GM12878 (cell line): ENCODE measurements at regions not wholly inside any gene's neighbourhood (a gene's known extent, or its start where the extent isn't known, plus 50 kb on each side); places are given as distances from the start of the nearest gene placed in this dataset.

Experiments used
- ATAC-seq: fragments of 200-7000 bp; cut with Tn5 transposase; 3 replicates; pipeline ENCODE4 v1.9.1; 2020; ENCODE audit warnings: mild to moderate bottlenecking, moderate library complexity
- BruUV-seq: library from RNA; stranded (reverse); fragments of 400-500 nt; replicated peaks from 2 replicates; lab custom pipeline; 2021; lab: Mats Ljungman, UMichigan
- CTCF ChIA-PET: fragments of 300-600 bp; sonication (Branson Sonifier 250); formaldehyde crosslinking; extraction: SDS; loops from one replicate; lab custom pipeline; 2021; ENCODE audit warnings: inconsistent platforms; lab: Yijun Ruan, JAX
- POLR2A ChIA-PET: fragments of 350-600 bp; formaldehyde crosslinking; extraction: SDS; loops from one replicate; lab custom pipeline; 2021; ENCODE audit warnings: inconsistent platforms; lab: Charles Lee
- RAD21 ChIA-PET: fragments of 300-600 bp; sonication (Branson Sonifier 250); formaldehyde crosslinking; loops from one replicate; lab custom pipeline; 2023; ENCODE audit warnings: antibody characterized with exemption; ENCODE audit not compliant: unreplicated experiment; lab: Charles Lee
- SMC1A ChIA-PET: fragments of 300-600 bp; sonication (Branson Sonifier 250); formaldehyde crosslinking; loops from one replicate; lab custom pipeline; 2023; ENCODE audit not compliant: unreplicated experiment, uncharacterized antibody; lab: Charles Lee
- DNase-seq: peaks from one replicate; pipeline ENCODE4 v3.0.0-alpha.2; 2011; ENCODE audit warnings: low read depth, low spot score
- FAIRE-seq: peaks from 3 replicates; lab custom pipeline; 2011; peaks lifted over from hg19 to GRCh38; lab: Jason Lieb, UNC
- H2AFZ ChIP-seq: 2 replicates; pipeline ENCODE4 v1.6.0; 2011; ENCODE audit warnings: low read depth, low read length, control low read depth; ENCODE audit not compliant: control insufficient read depth
- H3K27ac ChIP-seq: 2 replicates; pipeline ENCODE4 v1.5.1; 2011; ENCODE audit warnings: control low read depth; ENCODE audit not compliant: control insufficient read depth, insufficient read depth
- H3K27me3 ChIP-seq, 2 experiments: replicated peaks in 1 of 2; 2 replicates each; pipeline versions ENCODE4 v1.6.0 to v1.6.1; 2011; ENCODE audit warnings: low read length in 1 of 2; ENCODE audit not compliant: control insufficient read depth in 2 of 2, insufficient read depth in 2 of 2
- H3K36me3 ChIP-seq, 2 experiments: 2 replicates each; pipeline ENCODE4 v1.5.1; 2011; ENCODE audit warnings: low read length in 1 of 2; ENCODE audit not compliant: control insufficient read depth in 2 of 2, insufficient read depth in 2 of 2
- H3K4me1 ChIP-seq: 2 replicates; pipeline ENCODE4 v1.6.1; 2011; ENCODE audit warnings: mild to moderate bottlenecking, low read length, moderate library complexity, mixed read lengths; ENCODE audit not compliant: control insufficient read depth, insufficient read depth
- H3K4me2 ChIP-seq: 2 replicates; pipeline ENCODE4 v1.6.0; 2011; ENCODE audit warnings: control low read depth; ENCODE audit not compliant: control insufficient read depth, insufficient read depth
- H3K4me3 ChIP-seq: fragments of 200-600 bp; sonication (generic); 2 replicates; pipeline ENCODE4 v1.5.1; 2016
- H3K79me2 ChIP-seq: 2 replicates; pipeline ENCODE4 v1.6.0; 2011; ENCODE audit warnings: low read length; ENCODE audit not compliant: control insufficient read depth, insufficient read depth
- H3K9ac ChIP-seq: 2 replicates; pipeline ENCODE4 v1.8.0; 2011; ENCODE audit warnings: low read length, control low read depth, mixed read lengths; ENCODE audit not compliant: control insufficient read depth, insufficient read depth
- H3K9me3 ChIP-seq: replicated peaks from 3 replicates; pipeline ENCODE4 v1.5.1; 2011; ENCODE audit warnings: mild to moderate bottlenecking, low read length; ENCODE audit not compliant: control insufficient read depth, insufficient read depth
- H4K20me1 ChIP-seq: 2 replicates; pipeline ENCODE4 v1.6.0; 2011; ENCODE audit not compliant: control insufficient read depth, insufficient read depth
- CHD1 ChIP-seq: IDR thresholded peaks from 2 replicates; pipeline ENCODE4 v1.6.1; 2012; ENCODE audit warnings: low read depth, low read length, improper control_type of control experiment
- EP300 ChIP-seq, 2 experiments: fragments of 150-350 bp in 1 of 2; IDR thresholded peaks; 2 replicates each; pipeline ENCODE4 v1.6.1; 2011 to 2012; ENCODE audit warnings: low read depth in 2 of 2, low read length in 2 of 2, borderline replicate concordance in 1 of 2, improper control_type of control experiment in 1 of 2, inconsistent platforms in 1 of 2; ENCODE audit not compliant: control insufficient read depth in 1 of 2
- FOS ChIP-seq: IDR thresholded peaks from 3 replicates; pipeline ENCODE4 v1.6.1; 2011; ENCODE audit warnings: borderline replicate concordance; ENCODE audit not compliant: insufficient read length; ENCODE audit errors: extremely low read depth
- JUNB ChIP-seq: IDR thresholded peaks from 2 replicates; pipeline ENCODE4 v1.6.1; 2016; ENCODE audit warnings: antibody characterized with exemption, mild to moderate bottlenecking
- JUND ChIP-seq: IDR thresholded peaks from 2 replicates; pipeline ENCODE4 v1.6.1; 2012; ENCODE audit warnings: low read depth, mild to moderate bottlenecking, low read length, improper control_type of control experiment, moderate library complexity
- MTA3 ChIP-seq: IDR thresholded peaks from 2 replicates; pipeline ENCODE4 v1.6.1; 2012; ENCODE audit warnings: low read length, inconsistent platforms, borderline replicate concordance
- MYB ChIP-seq: fragments of 150-350 bp; IDR thresholded peaks from 2 replicates; pipeline ENCODE4 v1.6.1; 2014; ENCODE audit warnings: mild to moderate bottlenecking, low read depth, low read length, borderline replicate concordance
- SMARCA5 ChIP-seq: fragments of 450-650 bp; IDR thresholded peaks from 2 replicates; pipeline ENCODE4 v1.6.1; 2017; ENCODE audit warnings: mild to moderate bottlenecking
- SP1 ChIP-seq: IDR thresholded peaks from one replicate; pipeline ENCODE4 v1.6.1; 2011; ENCODE audit warnings: low read depth, low read length
- SPI1 ChIP-seq: IDR thresholded peaks from 2 replicates; pipeline ENCODE4 v1.6.1; 2011; ENCODE audit warnings: low read depth, mild to moderate bottlenecking, low read length, moderate library complexity, borderline replicate concordance; ENCODE audit not compliant: insufficient read depth
- TCF12 ChIP-seq: IDR thresholded peaks from 2 replicates; pipeline ENCODE4 v1.6.1; 2011; ENCODE audit warnings: low read depth, mild to moderate bottlenecking, low read length
- TCF3 ChIP-seq: IDR thresholded peaks from 2 replicates; pipeline ENCODE4 v1.6.1; 2012; ENCODE audit warnings: low read depth, mild to moderate bottlenecking, low read length, borderline replicate concordance; ENCODE audit not compliant: insufficient read depth
- ZZZ3 ChIP-seq: IDR thresholded peaks from 2 replicates; pipeline ENCODE4 v1.6.1; 2011; ENCODE audit warnings: low read depth; ENCODE audit not compliant: control insufficient read depth, insufficient read length
- WGBS: methylation state at CpG from one replicate; pipeline ENCODE4 v1.1.6; 2016; ENCODE audit warnings: low lambda C conversion rate; ENCODE audit not compliant: insufficient replicate concordance, insufficient coverage; ENCODE audit errors: missing lambda C conversion rate; 5-methylcytosine and 5-hydroxymethylcytosine counted together
- in situ Hi-C: fragments of 300-500 bp; cut with MboI; formaldehyde crosslinking; loops from 9 replicates; pipeline ENCODE4 v1.14.3; 2018; ENCODE audit warnings: mixed read lengths
- intact Hi-C: fragments of 100-400 bp; cut with micrococcal nuclease; formaldehyde crosslinking; loops from one replicate; pipeline ENCODE4 v1.14.2; 2022; ENCODE audit not compliant: unreplicated experiment
- TF ChIP-seq, protein P1 (sequence below): IDR thresholded peaks from 2 replicates; pipeline ENCODE4 v1.6.1; 2012; ENCODE audit warnings: low read depth, low read length, improper control_type of control experiment
- TF ChIP-seq, protein P2 (sequence below): IDR thresholded peaks from 2 replicates; pipeline ENCODE4 v1.6.1; 2012; ENCODE audit warnings: low read depth, low read length, improper control_type of control experiment

DNA sequence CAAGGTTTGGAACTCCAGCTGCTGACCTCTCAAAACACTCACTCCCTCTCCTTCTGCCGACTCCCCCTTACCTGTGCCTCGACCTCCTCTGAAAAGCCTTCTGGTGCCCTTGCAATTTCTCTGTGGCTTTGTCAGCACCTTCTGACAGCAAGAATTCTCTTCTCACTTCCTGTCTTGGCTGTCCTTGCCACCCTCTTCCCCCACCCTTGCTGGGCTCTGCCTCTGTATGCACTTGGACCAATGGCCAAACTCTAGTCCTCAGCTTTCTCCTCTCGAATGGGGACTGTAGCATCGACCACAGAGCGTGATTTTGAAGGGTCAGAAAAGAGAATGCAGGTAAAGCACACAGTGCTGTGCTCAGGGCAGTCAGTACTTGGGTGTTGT is 99.0 kb downstream of the HS1BP3 start:
- WGBS = 59% methylated on average over 5 of the region's 5 CpGs
- intact Hi-C loops (no loop called here), in situ Hi-C loops (no loop called here)
- no peak for FAIRE-seq
- CTCF ChIA-PET = no interaction called here
- Histone ChIP-seq H3K9me3 (no peaks in the 10 kb centered on the region), H3K79me2 (no peaks in the 10 kb centered on the region), H3K4me1 (peaks cover 3% of the 10 kb centered on the region; the same call in 1 of the 2 replicates), H3K36me3 (no peaks in the 10 kb centered on the region), H3K27ac (no peak overlapping the region), H3K27me3 (no peaks in the 10 kb centered on the region), H4K20me1 (no peaks in the 10 kb centered on the region), H3K4me2 (no peak overlapping the region), H3K4me3 (no peak overlapping the region), H2AFZ (no peak overlapping the region), H3K9ac (no peak overlapping the region)
- POLR2A ChIA-PET = interaction anchor here (0.9 kb wide), 1 partner anchor 26 kb away, joined by 3 read pairs; no protein-coding TSS in a partner anchor
- SMC1A ChIA-PET = no interaction called here
- RAD21 ChIA-PET = interaction anchor here (1.0 to 1.6 kb wide), 2 partner anchors 26 to 44 kb away, joined by 3 to 5 read pairs; no protein-coding TSS in a partner anchor
- TF ChIP-seq MYB (no peak), SPI1 (peak; percentile 35; the same call in 1 of the 2 replicates)
- no peak for DNase-seq
- no TSS peak for BruUV-seq
- ATAC-seq = peak; percentile 68

DNA sequence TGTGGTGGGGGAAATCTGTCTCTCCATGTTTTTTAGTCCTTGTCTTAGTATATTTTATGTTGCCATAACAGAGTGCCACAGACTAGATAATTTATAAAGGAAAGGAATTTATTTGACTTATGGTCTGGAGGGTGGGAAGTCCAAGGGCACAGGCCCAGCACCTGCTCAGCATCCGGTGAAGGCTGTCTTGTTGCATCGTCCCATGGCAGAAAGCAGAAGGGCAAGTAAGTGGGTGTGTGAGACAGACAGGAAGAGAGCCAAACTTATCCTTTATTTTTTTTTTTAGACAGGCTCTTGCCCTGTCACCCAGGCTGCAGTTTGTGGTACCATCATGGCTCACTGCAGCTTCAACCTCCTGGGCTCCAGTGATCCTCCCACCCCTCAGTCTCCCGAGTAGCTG is 98.1 kb downstream of the HS1BP3 start:
- DNase-seq = no peak
- ChIA-PET RAD21 (interaction anchor here (2.5 kb wide), 1 partner anchor 43 kb away, joined by 7 read pairs; no protein-coding TSS in a partner anchor), SMC1A (no interaction called here), POLR2A (no interaction called here), CTCF (no interaction called here)
- in situ Hi-C loops (no loop called here), intact Hi-C loops (no loop called here)
- H4K20me1 ChIP-seq = no peaks in the 10 kb centered on the region
- peaks cover 0 to 2% of the 10 kb centered on the region in 2 experiments; a peak in 1 of 4 replicates for H3K27me3 ChIP-seq
- H3K79me2 ChIP-seq = no peaks in the 10 kb centered on the region
- no peak overlapping the region for H3K27ac ChIP-seq
- no peak for FAIRE-seq
- 34% methylated on average over 3 of the region's 3 CpGs for WGBS
- no TSS peak for BruUV-seq
- H2AFZ ChIP-seq = no peak overlapping the region
- TF ChIP-seq MTA3 (no peak), SP1 (no peak), TCF3 (no peak), SPI1 (no peak), JUND (no peak), TCF12 (no peak), FOS (no peak), SMARCA5 (no peak), CHD1 (no peak), ZZZ3 (no peak), EP300 (IDR thresholded peaks at IDR 0.05; ENCODE audit: borderline replicate concordance in 1 of 2, control insufficient read depth in 1 of 2, low read depth in 2 of 2, low read length in 2 of 2) (no peak), JUNB (no peak)
- TF ChIP-seq, protein P1, sequence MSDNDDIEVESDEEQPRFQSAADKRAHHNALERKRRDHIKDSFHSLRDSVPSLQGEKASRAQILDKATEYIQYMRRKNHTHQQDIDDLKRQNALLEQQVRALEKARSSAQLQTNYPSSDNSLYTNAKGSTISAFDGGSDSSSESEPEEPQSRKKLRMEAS = no peak
- TF ChIP-seq, protein P2, sequence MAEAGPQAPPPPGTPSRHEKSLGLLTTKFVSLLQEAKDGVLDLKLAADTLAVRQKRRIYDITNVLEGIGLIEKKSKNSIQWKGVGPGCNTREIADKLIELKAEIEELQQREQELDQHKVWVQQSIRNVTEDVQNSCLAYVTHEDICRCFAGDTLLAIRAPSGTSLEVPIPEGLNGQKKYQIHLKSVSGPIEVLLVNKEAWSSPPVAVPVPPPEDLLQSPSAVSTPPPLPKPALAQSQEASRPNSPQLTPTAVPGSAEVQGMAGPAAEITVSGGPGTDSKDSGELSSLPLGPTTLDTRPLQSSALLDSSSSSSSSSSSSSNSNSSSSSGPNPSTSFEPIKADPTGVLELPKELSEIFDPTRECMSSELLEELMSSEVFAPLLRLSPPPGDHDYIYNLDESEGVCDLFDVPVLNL = no peak
- H3K4me2 ChIP-seq = no peak overlapping the region
- no peaks in the 10 kb centered on the region for H3K9me3 ChIP-seq
- no peaks in the 10 kb centered on the region for H3K36me3 ChIP-seq
- no peak overlapping the region for H3K9ac ChIP-seq
- H3K4me1 ChIP-seq = peaks cover 3% of the 10 kb centered on the region; the same call in 1 of the 2 replicates
- ATAC-seq = no peak
- H3K4me3 ChIP-seq = no peak overlapping the region
